PC-9 (cell line): ENCODE measurements at regions not wholly inside any gene's neighbourhood (a gene's known extent, or its start where the extent isn't known, plus 50 kb on each side); places are given as distances from the start of the nearest gene placed in this dataset.
"Not testable (repeated sequence)": the region's sequence is repeated elsewhere in the genome, so short reads cannot be mapped to it uniquely, and the experiment has no call there.

ENCODE experiments used
- CTCF ChIP-seq: fragments of 200-600 bp; sonication (generic); conservative IDR thresholded peaks from 2 replicates; pipeline ENCODE4 v1.6.1; 2017; ENCODE audit warnings: mixed run types, antibody characterized with exemption, mild to moderate bottlenecking, moderate library complexity
- EZH2 ChIP-seq: fragments of 200-600 bp; sonication (generic); IDR thresholded peaks from 2 replicates; pipeline ENCODE4 v1.8.0; 2017; ENCODE audit warnings: antibody characterized with exemption, low read depth

GRCh38 chr6:6963390-6963789 lies 144.4 kb upstream of the RREB1 start:
- not testable (repeated sequence) for TF ChIP-seq EZH2, CTCF
